SK-N-SH treated with all-trans-retinoic acid at 6 μM for 48 hours (cell line): ENCODE measurements at regions not wholly inside any gene's neighbourhood (a gene's known extent, or its start where the extent isn't known, plus 50 kb on each side); places are given as distances from the start of the nearest gene placed in this dataset.

Experiments used
- ARNTL ChIP-seq: fragments of 450-650 bp; formaldehyde crosslinking; IDR thresholded peaks from 2 replicates; pipeline ENCODE4 v1.5.0; 2020; ENCODE audit warnings: low read depth, mild to moderate bottlenecking, moderate library complexity, borderline replicate concordance
- GLIS3 ChIP-seq: fragments of 250-450 bp; sonication (Bioruptor Pico); IDR thresholded peaks from 2 replicates; pipeline ENCODE4 v1.5.0; 2020; ENCODE audit warnings: mild to moderate bottlenecking, moderate library complexity
- ISL1 ChIP-seq: fragments of 250-450 bp; sonication (Bioruptor Pico); IDR thresholded peaks from 2 replicates; pipeline ENCODE4 v2.1.2; 2022; ENCODE audit warnings: mild to moderate bottlenecking, moderate library complexity
- RARB ChIP-seq: fragments of 250-450 bp; sonication (Bioruptor Pico); IDR thresholded peaks from 2 replicates; pipeline ENCODE4 v1.8.0; 2021; ENCODE audit warnings: mild to moderate bottlenecking, moderate library complexity
- SNAI2 ChIP-seq: fragments of 250-450 bp; sonication (Bioruptor Pico); IDR thresholded peaks from 2 replicates; pipeline ENCODE4 v1.5.0; 2020; ENCODE audit warnings: mild to moderate bottlenecking, moderate library complexity
- TCF4 ChIP-seq: fragments of 250-450 bp; sonication (Bioruptor Pico); IDR thresholded peaks from 2 replicates; pipeline ENCODE4 v1.8.0; 2021; ENCODE audit warnings: mild to moderate bottlenecking, moderate library complexity, borderline replicate concordance
- TSHZ2 ChIP-seq: fragments of 250-450 bp; sonication (Bioruptor Pico); IDR thresholded peaks from 2 replicates; pipeline ENCODE4 v1.5.0; 2020; ENCODE audit warnings: mild to moderate bottlenecking, moderate library complexity
- ZFP3 ChIP-seq: fragments of 250-450 bp; sonication (Bioruptor Pico); IDR thresholded peaks from 2 replicates; pipeline ENCODE4 v1.5.0; 2020; ENCODE audit warnings: mild to moderate bottlenecking, moderate library complexity
- ZFP30 ChIP-seq: fragments of 450-650 bp; formaldehyde crosslinking; IDR thresholded peaks from 2 replicates; pipeline ENCODE4 v1.5.0; 2022; ENCODE audit warnings: mild to moderate bottlenecking, moderate library complexity
- TF ChIP-seq, protein P1 (sequence below): fragments of 250-450 bp; sonication (Bioruptor Pico); IDR thresholded peaks from 2 replicates; pipeline ENCODE4 v1.8.0; 2020; ENCODE audit warnings: mild to moderate bottlenecking, moderate library complexity, borderline replicate concordance
- TF ChIP-seq, protein P2 (sequence below): fragments of 250-450 bp; sonication (Bioruptor Pico); IDR thresholded peaks from 2 replicates; pipeline ENCODE4 v1.5.1; 2021; ENCODE audit warnings: mild to moderate bottlenecking, moderate library complexity

DNA sequence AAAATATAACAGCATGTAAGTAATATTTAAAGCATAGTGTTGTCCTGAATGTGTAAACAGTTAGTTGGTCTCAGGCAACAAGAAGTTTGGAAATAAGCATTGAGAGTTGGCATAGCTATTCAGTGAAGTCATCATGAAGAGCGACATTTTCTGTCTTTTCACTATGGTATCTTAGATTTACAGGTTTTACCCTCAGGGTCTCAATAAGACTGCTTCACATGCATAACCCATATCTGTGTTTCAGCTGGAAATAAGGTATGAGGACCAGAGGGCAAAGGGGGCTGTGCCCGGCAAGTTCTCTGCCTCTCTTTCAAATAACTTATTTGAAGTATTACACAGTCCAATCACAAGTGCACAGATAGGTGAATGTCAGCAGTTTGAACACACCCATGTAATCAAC is 290.2 kb upstream of the CNTN3 start:
- TF ChIP-seq ARNTL (CRISPR knock-in tag) (no peak), RARB (CRISPR knock-in tag) (no peak), SNAI2 (CRISPR knock-in tag) (no peak), TCF4 (CRISPR knock-in tag) (no peak), GLIS3 (CRISPR knock-in tag) (no peak), ZFP3 (CRISPR knock-in tag) (no peak), ISL1 (no peak), ZFP30 (CRISPR knock-in tag) (no peak), TSHZ2 (CRISPR knock-in tag) (no peak)
- TF ChIP-seq, protein P1, sequence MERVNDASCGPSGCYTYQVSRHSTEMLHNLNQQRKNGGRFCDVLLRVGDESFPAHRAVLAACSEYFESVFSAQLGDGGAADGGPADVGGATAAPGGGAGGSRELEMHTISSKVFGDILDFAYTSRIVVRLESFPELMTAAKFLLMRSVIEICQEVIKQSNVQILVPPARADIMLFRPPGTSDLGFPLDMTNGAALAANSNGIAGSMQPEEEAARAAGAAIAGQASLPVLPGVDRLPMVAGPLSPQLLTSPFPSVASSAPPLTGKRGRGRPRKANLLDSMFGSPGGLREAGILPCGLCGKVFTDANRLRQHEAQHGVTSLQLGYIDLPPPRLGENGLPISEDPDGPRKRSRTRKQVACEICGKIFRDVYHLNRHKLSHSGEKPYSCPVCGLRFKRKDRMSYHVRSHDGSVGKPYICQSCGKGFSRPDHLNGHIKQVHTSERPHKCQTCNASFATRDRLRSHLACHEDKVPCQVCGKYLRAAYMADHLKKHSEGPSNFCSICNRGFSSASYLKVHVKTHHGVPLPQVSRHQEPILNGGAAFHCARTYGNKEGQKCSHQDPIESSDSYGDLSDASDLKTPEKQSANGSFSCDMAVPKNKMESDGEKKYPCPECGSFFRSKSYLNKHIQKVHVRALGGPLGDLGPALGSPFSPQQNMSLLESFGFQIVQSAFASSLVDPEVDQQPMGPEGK (CRISPR knock-in tag), result no peak
- TF ChIP-seq, protein P2, sequence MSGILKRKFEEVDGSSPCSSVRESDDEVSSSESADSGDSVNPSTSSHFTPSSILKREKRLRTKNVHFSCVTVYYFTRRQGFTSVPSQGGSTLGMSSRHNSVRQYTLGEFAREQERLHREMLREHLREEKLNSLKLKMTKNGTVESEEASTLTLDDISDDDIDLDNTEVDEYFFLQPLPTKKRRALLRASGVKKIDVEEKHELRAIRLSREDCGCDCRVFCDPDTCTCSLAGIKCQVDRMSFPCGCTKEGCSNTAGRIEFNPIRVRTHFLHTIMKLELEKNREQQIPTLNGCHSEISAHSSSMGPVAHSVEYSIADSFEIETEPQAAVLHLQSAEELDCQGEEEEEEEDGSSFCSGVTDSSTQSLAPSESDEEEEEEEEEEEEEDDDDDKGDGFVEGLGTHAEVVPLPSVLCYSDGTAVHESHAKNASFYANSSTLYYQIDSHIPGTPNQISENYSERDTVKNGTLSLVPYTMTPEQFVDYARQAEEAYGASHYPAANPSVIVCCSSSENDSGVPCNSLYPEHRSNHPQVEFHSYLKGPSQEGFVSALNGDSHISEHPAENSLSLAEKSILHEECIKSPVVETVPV (CRISPR knock-in tag), result no peak
